HCT116 (cell line): ENCODE measurements at regions not wholly inside any gene's neighbourhood (a gene's known extent, or its start where the extent isn't known, plus 50 kb on each side); places are given as distances from the start of the nearest gene placed in this dataset.

Experiments used
- ATAC-seq: fragments of 200-7000 bp; cut with Tn5 transposase; 2 replicates; pipeline ENCODE4 v1.9.1; 2020; ENCODE audit warnings: mild to moderate bottlenecking, moderate library complexity
- BruUV-seq: library from RNA; stranded (reverse); fragments of 400-500 nt; replicated peaks from 2 replicates; lab custom pipeline; 2021; lab: Mats Ljungman, UMichigan
- CTCF ChIA-PET: fragments of 300-600 bp; sonication (Branson Sonifier 250); formaldehyde crosslinking; loops from one replicate; lab custom pipeline; 2021; ENCODE audit warnings: antibody characterized with exemption; lab: Charles Lee
- POLR2A ChIA-PET: fragments of 300-600, 350-600 bp; sonication (Branson Sonifier 250); formaldehyde crosslinking; loops from one replicate; lab custom pipeline; 2021; ENCODE audit warnings: antibody characterized with exemption; lab: Charles Lee
- RAD21 ChIA-PET, 2 experiments: fragments of 300-600 bp; sonication (Branson Sonifier 250); formaldehyde crosslinking; loops; one replicate each; lab custom pipeline; 2023; ENCODE audit warnings: low total read pairs in 2 of 2; ENCODE audit not compliant: uncharacterized antibody in 2 of 2, unreplicated experiment in 2 of 2, low non-redundant PET in 1 of 2; lab: Charles Lee
- DNase-seq: peaks from one replicate; pipeline ENCODE4 v3.0.0-alpha.2; 2010; ENCODE audit warnings: low read depth, low spot score
- H2AFZ ChIP-seq: fragments of 200-600 bp; shearing (Covaris generic), sonication (generic); 2 replicates; pipeline ENCODE4 v1.6.1; 2017; ENCODE audit warnings: low read depth, mixed run types, mixed read lengths, antibody characterized with exemption, low read length; ENCODE audit not compliant: poor library complexity, severe bottlenecking
- H3K27ac ChIP-seq: 2 replicates; pipeline ENCODE4 v1.5.1; 2012; ENCODE audit warnings: low read depth, low read length
- H3K27me3 ChIP-seq: fragments of 200-600 bp; sonication (generic); 2 replicates; pipeline ENCODE4 v1.6.1; 2016; ENCODE audit warnings: mixed run types, low read length, mixed read lengths; ENCODE audit not compliant: insufficient read depth
- H3K36me3 ChIP-seq, 2 experiments: fragments of 200-500 bp in 1 of 2; fragments of 200-600 bp in 1 of 2; sonication (Bioruptor generic) in 1 of 2; sonication (generic) in 1 of 2; 2 replicates each; pipeline versions ENCODE4 v1.5.1 to v1.6.1; 2014 to 2016; ENCODE audit warnings: low read length in 2 of 2, inconsistent platforms in 1 of 2, mixed read lengths in 1 of 2, mixed run types in 1 of 2; ENCODE audit not compliant: insufficient read depth in 2 of 2, control insufficient read depth in 1 of 2
- H3K4me1 ChIP-seq, 2 experiments: fragments of 200-600 bp in 1 of 2; sonication (generic) in 1 of 2; 2 replicates each; pipeline versions ENCODE4 v1.5.1 to v1.6.1; 2012 to 2017; ENCODE audit warnings: low read length in 2 of 2, inconsistent platforms in 1 of 2, mild to moderate bottlenecking in 1 of 2, mixed read lengths in 1 of 2, mixed run types in 1 of 2, moderate library complexity in 1 of 2; ENCODE audit not compliant: insufficient read depth in 2 of 2, control insufficient read depth in 1 of 2
- H3K4me2 ChIP-seq: fragments of 200-600 bp; sonication (generic); 2 replicates; pipeline ENCODE4 v1.6.1; 2017; ENCODE audit warnings: mixed run types, low read length, mixed read lengths
- H3K4me3 ChIP-seq, 2 experiments: fragments of 200-600 bp in 1 of 2; sonication (generic) in 1 of 2; replicated peaks in 1 of 2; 2 replicates each; pipeline ENCODE4 v1.5.1; 2011 to 2016; ENCODE audit warnings: low read length in 2 of 2, control low read depth in 1 of 2, low read depth in 1 of 2, mild to moderate bottlenecking in 1 of 2, mixed read lengths in 1 of 2, mixed run types in 1 of 2
- H3K79me2 ChIP-seq: fragments of 200-600 bp; sonication (generic); 2 replicates; pipeline ENCODE4 v1.6.1; 2017; ENCODE audit warnings: mild to moderate bottlenecking, mixed run types, low read length, moderate library complexity, mixed read lengths; ENCODE audit not compliant: insufficient read depth
- H3K9ac ChIP-seq: fragments of 200-600 bp; sonication (generic); 2 replicates; pipeline ENCODE4 v1.6.1; 2016; ENCODE audit warnings: low read length, mixed read lengths
- H3K9me2 ChIP-seq: fragments of 200-600 bp; sonication (generic), shearing (Covaris generic); 2 replicates; pipeline ENCODE4 v1.6.1; 2017; ENCODE audit warnings: mixed run types, mild to moderate bottlenecking, moderate library complexity; ENCODE audit not compliant: insufficient read depth
- H3K9me3 ChIP-seq, 2 experiments: fragments of 200-500 bp in 1 of 2; fragments of 200-600 bp in 1 of 2; sonication (Bioruptor generic) in 1 of 2; sonication (generic) in 1 of 2; 2 replicates each; pipeline ENCODE4 v1.6.1; 2014 to 2017; ENCODE audit warnings: low read length in 2 of 2, mixed read lengths in 2 of 2, inconsistent platforms in 1 of 2, low read depth in 1 of 2, mild to moderate bottlenecking in 1 of 2, mixed run types in 1 of 2, moderate library complexity in 1 of 2; ENCODE audit not compliant: control insufficient read depth in 1 of 2, insufficient read depth in 1 of 2
- H4K20me1 ChIP-seq: fragments of 200-600 bp; sonication (generic), shearing (Covaris generic); 2 replicates; pipeline ENCODE4 v1.6.1; 2017; ENCODE audit warnings: mixed run types, mild to moderate bottlenecking, moderate library complexity; ENCODE audit not compliant: insufficient read depth
- CEBPB ChIP-seq: IDR thresholded peaks from 2 replicates; pipeline ENCODE4 v1.6.1; 2012; ENCODE audit warnings: low read depth
- ELF1 ChIP-seq: IDR thresholded peaks from 2 replicates; pipeline ENCODE4 v1.6.1; 2012; ENCODE audit warnings: low read depth, borderline replicate concordance
- EZH2 ChIP-seq: fragments of 200-600 bp; sonication (generic); IDR thresholded peaks from 2 replicates; pipeline ENCODE4 v1.6.1; 2017; ENCODE audit warnings: antibody characterized with exemption, mixed run types
- EZH2phosphoT487 ChIP-seq: fragments of 200-600 bp; IDR thresholded peaks from 2 replicates; pipeline ENCODE4 v1.6.1; 2018; ENCODE audit warnings: antibody characterized with exemption, borderline replicate concordance
- FOSL1 ChIP-seq: IDR thresholded peaks from 2 replicates; pipeline ENCODE4 v1.6.1; 2012; ENCODE audit warnings: low read depth
- JUND ChIP-seq: IDR thresholded peaks from 2 replicates; pipeline ENCODE4 v1.6.1; 2012
- POLR2A ChIP-seq: IDR thresholded peaks from 2 replicates; pipeline ENCODE4 v1.7.0; 2011; ENCODE audit warnings: borderline replicate concordance; ENCODE audit not compliant: insufficient read depth, insufficient read length; ENCODE audit errors: extremely low read depth
- POLR2AphosphoS5 ChIP-seq: IDR thresholded peaks from 2 replicates; pipeline ENCODE4 v1.6.1; 2011; ENCODE audit warnings: mild to moderate bottlenecking, low read depth, low read length, moderate library complexity
- RAD21 ChIP-seq: IDR thresholded peaks from 2 replicates; pipeline ENCODE4 v1.6.1; 2012; ENCODE audit warnings: low read depth, mild to moderate bottlenecking
- REST ChIP-seq: IDR thresholded peaks from 2 replicates; pipeline ENCODE4 v1.6.1; 2012; ENCODE audit warnings: low read depth
- SIN3A ChIP-seq: IDR thresholded peaks from 2 replicates; pipeline ENCODE4 v1.6.1; 2012; ENCODE audit warnings: low read depth
- SRF ChIP-seq: IDR thresholded peaks from 2 replicates; pipeline ENCODE4 v1.6.1; 2012; ENCODE audit warnings: low read depth
- YY1 ChIP-seq: IDR thresholded peaks from 2 replicates; pipeline ENCODE4 v1.6.1; 2011; ENCODE audit warnings: low read length, low read depth, moderate library complexity, mild to moderate bottlenecking; ENCODE audit not compliant: insufficient replicate concordance; ENCODE audit errors: extremely low read depth
- ZFX ChIP-seq: fragments of 450-650 bp; IDR thresholded peaks from 2 replicates; pipeline ENCODE4 v1.6.1; 2017
- intact Hi-C: fragments of 100-400 bp; cut with micrococcal nuclease; formaldehyde crosslinking; loops from 2 replicates; pipeline ENCODE4 v1.10.0; 2022
- TF ChIP-seq, protein P1 (sequence below), 3 experiments: fragments of 200-600 bp in 1 of 3; sonication (generic) in 1 of 3; IDR thresholded peaks in 2 of 3; conservative IDR thresholded peaks in 1 of 3; 2 replicates each; pipeline ENCODE4 v1.5.1; 2012 to 2017; ENCODE audit warnings: low read depth in 2 of 3, low read length in 2 of 3, antibody characterized with exemption in 1 of 3, borderline replicate concordance in 1 of 3, control low read depth in 1 of 3, mild to moderate bottlenecking in 1 of 3, mixed read lengths in 1 of 3, mixed run types in 1 of 3, moderate library complexity in 1 of 3; ENCODE audit not compliant: insufficient read depth in 1 of 3

DNA sequence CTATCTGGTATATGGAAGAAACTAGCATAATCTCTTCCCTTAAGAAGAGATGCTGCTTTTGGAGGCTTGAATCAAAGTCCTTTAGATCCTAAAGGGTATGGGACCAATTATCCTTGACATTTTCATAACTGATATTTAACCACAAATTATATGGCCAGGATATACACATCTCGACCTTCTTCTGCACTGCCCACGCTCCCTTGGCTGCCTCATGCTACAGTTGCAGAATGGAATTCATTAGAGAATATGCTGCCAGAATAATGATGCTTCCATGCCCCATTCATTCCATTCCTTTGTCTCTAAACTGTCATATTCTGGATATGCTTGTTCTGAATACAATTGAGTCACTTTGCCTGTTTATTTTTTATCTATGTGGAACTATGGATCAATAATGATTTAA is 157.1 kb upstream of the PACRGL start:
- H3K36me3 ChIP-seq = no peaks in the 10 kb centered on the region
- H3K79me2 ChIP-seq = no peaks in the 10 kb centered on the region
- no peak overlapping the region for H3K9ac ChIP-seq
- H3K27me3 ChIP-seq = no peaks in the 10 kb centered on the region
- H3K4me2 ChIP-seq = no peak overlapping the region
- ChIA-PET CTCF (no interaction called here), RAD21 (no interaction called here), POLR2A (no interaction called here)
- TF ChIP-seq SIN3A (no peak), POLR2AphosphoS5 (no peak), ZFX (no peak), EZH2 (no peak), POLR2A (no peak), RAD21 (no peak), ELF1 (no peak), SRF (no peak), JUND (no peak), EZH2phosphoT487 (no peak), REST (no peak), CEBPB (no peak), YY1 (no peak), FOSL1 (no peak)
- TF ChIP-seq, protein P1, sequence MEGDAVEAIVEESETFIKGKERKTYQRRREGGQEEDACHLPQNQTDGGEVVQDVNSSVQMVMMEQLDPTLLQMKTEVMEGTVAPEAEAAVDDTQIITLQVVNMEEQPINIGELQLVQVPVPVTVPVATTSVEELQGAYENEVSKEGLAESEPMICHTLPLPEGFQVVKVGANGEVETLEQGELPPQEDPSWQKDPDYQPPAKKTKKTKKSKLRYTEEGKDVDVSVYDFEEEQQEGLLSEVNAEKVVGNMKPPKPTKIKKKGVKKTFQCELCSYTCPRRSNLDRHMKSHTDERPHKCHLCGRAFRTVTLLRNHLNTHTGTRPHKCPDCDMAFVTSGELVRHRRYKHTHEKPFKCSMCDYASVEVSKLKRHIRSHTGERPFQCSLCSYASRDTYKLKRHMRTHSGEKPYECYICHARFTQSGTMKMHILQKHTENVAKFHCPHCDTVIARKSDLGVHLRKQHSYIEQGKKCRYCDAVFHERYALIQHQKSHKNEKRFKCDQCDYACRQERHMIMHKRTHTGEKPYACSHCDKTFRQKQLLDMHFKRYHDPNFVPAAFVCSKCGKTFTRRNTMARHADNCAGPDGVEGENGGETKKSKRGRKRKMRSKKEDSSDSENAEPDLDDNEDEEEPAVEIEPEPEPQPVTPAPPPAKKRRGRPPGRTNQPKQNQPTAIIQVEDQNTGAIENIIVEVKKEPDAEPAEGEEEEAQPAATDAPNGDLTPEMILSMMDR (IDR thresholded peaks at IDR 0.05 in 2 of 3, conservative IDR thresholded peaks at IDR 0.05 in 1 of 3; ENCODE audit: borderline replicate concordance in 1 of 3, insufficient read depth in 1 of 3, low read depth in 2 of 3, low read length in 2 of 3) = no peak
- H2AFZ ChIP-seq = no peak overlapping the region
- DNase-seq = no peak
- BruUV-seq = no TSS peak
- intact Hi-C loops = loop anchor here (10.0 kb wide), 2 partner anchors 142 to 1858 kb away; no protein-coding TSS in a partner anchor
- no peak for ATAC-seq
- H4K20me1 ChIP-seq = no peaks in the 10 kb centered on the region
- H3K4me3 ChIP-seq = no peak overlapping the region
- no peak overlapping the region for H3K27ac ChIP-seq
- H3K9me3 ChIP-seq = no peaks in the 10 kb centered on the region
- H3K4me1 ChIP-seq = no peaks in the 10 kb centered on the region
- no peaks in the 10 kb centered on the region for H3K9me2 ChIP-seq
